ENCODE measurements at regions not wholly inside any gene's neighbourhood (a gene's known extent, or its start where the extent isn't known, plus 50 kb on each side); places are given as distances from the start of the nearest gene placed in this dataset.
"Not testable (repeated sequence)": the region's sequence is repeated elsewhere in the genome, so short reads cannot be mapped to it uniquely, and the experiment has no call there.

- TF ChIP-seq CTCF (conservative IDR thresholded peaks at IDR 0.05) = no peak
- no peak overlapping the region for H3K27ac ChIP-seq
These were observed 239.2 kb downstream of the ADGRD1 start for GRCh38 chr12:131192951-131193350.

GRCh38 chr12:131194166-131194565 is 240.5 kb downstream of the ADGRD1 start:
- H3K27ac ChIP-seq = no peak overlapping the region
- no peak for TF ChIP-seq CTCF (conservative IDR thresholded peaks at IDR 0.05)

GRCh38 chr12:131195796-131196195 is 242.1 kb downstream of the ADGRD1 start:
- H3K27ac ChIP-seq = no peak overlapping the region
- no peak for TF ChIP-seq CTCF (conservative IDR thresholded peaks at IDR 0.05)

GRCh38 chr12:131196220-131196619 is 242.5 kb downstream of the ADGRD1 start:
- H3K27ac ChIP-seq = no peak overlapping the region
- no peak for TF ChIP-seq CTCF (conservative IDR thresholded peaks at IDR 0.05)

GRCh38 chr12:131197490-131197889 is 243.8 kb downstream of the ADGRD1 start:
- H3K27ac ChIP-seq = no peak overlapping the region
- no peak for TF ChIP-seq CTCF (conservative IDR thresholded peaks at IDR 0.05)

- no peak overlapping the region for H3K27ac ChIP-seq
- TF ChIP-seq CTCF (conservative IDR thresholded peaks at IDR 0.05) = no peak
These were observed 245.5 kb downstream of the ADGRD1 start for GRCh38 chr12:131199221-131199620.

GRCh38 chr12:131201912-131202311 is 248.2 kb downstream of the ADGRD1 start:
- H3K27ac ChIP-seq = not testable (repeated sequence)

GRCh38 chr12:131202592-131203378 is 249.1 kb downstream of the ADGRD1 start:
- no peak overlapping the region for H3K27ac ChIP-seq
- no peak for TF ChIP-seq CTCF (conservative IDR thresholded peaks at IDR 0.05)

All from VCaP (cell line).